Ramos (cell line): ENCODE measurements at regions not wholly inside any gene's neighbourhood (a gene's known extent, or its start where the extent isn't known, plus 50 kb on each side); places are given as distances from the start of the nearest gene placed in this dataset.

Experiments used
- in situ Hi-C: fragments of 300-500 bp; cut with MboI; formaldehyde crosslinking; loops from one replicate; pipeline ENCODE4 v1.14.3; 2022; ENCODE audit warnings: low sequenced_read_pairs; ENCODE audit not compliant: unreplicated experiment

DNA sequence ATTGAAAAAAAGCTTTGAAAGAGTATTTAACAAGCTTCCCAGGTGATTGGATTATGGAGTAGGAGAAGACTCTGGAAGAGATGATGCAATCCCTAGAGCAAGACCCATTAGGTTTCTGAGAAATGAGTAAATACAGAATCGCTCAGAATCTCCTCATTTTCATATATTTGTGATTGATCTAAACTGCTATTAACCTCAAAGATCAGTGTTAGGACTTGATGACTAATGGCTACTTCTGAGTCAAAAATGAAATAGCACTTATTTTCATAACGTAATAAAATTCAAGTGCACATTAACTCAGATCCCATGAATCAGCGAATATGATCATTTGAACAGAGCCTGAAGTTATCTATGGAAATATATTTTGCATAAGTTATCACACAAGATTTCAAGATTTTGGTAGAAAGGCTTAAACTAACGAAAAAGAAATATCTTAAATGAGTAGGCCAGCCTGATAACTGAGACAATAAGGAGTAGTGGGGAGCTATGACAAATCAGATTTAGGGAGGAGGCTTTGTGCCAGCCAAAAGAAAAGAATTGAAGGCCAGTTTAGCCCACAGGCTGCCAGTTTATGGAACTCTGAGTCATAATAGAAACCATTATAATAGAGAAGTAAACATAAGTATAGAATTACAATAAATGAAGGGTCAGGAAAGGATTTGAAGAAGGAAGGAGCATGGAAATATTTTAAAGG is 106.7 kb upstream of the OSMR start:
- in situ Hi-C loops, result no loop called here

DNA sequence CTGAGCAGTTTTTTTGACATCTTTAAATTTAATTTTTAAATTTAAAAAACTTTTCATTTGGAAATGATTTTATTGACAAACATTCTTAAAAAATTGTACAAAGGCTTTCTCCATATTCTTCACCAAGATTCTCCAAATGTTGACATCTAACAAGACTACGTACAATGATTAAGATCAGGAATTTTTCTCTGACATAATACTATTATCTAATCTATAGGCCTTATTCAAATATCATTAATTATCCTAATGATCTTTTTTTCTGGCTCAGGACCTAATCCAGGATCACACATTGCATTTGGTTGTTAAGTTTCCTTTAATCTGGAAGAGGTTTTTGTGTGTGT is 106.1 kb upstream of the OSMR start:
- in situ Hi-C loops, result no loop called here

DNA sequence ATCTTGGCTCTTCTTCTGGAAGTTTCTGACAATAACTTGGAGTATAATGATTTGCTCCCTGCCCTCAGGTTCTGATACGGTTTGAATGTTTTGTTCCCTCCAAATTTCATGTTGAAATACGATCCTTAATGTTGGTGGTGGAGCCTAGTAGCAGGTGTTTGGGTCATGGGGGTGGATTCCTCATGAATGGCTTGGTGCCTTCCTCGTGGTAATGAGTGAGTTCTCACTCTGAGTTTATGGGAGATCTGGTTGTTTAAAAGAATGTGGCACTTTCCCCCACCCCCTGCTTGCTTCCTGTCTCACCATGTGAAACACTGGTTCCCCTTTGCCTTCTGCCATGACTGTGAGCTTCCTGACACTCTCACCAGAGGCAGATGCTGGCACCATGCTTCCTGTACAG is 103.0 kb upstream of the OSMR start:
- in situ Hi-C loops, result no loop called here

DNA sequence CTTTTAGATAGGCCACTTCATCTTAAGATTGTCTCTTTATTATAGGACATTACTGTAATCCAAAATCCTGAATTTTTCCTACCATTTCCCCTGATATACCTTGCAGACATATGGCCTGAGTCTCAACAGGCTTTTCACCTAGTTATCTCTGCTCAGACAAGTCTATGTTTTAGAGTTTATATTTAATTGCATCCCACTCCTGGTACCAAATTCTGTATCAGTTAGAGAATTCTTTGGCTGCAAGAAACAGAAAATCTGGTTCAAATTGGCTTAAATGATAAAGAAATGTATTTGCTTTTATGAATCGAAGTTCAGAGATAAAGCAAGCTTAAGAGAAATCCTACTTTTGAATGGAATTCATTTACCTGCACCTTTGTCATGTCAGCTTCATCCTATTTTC is 102.2 kb upstream of the OSMR start:
- in situ Hi-C loops, result no loop called here

DNA sequence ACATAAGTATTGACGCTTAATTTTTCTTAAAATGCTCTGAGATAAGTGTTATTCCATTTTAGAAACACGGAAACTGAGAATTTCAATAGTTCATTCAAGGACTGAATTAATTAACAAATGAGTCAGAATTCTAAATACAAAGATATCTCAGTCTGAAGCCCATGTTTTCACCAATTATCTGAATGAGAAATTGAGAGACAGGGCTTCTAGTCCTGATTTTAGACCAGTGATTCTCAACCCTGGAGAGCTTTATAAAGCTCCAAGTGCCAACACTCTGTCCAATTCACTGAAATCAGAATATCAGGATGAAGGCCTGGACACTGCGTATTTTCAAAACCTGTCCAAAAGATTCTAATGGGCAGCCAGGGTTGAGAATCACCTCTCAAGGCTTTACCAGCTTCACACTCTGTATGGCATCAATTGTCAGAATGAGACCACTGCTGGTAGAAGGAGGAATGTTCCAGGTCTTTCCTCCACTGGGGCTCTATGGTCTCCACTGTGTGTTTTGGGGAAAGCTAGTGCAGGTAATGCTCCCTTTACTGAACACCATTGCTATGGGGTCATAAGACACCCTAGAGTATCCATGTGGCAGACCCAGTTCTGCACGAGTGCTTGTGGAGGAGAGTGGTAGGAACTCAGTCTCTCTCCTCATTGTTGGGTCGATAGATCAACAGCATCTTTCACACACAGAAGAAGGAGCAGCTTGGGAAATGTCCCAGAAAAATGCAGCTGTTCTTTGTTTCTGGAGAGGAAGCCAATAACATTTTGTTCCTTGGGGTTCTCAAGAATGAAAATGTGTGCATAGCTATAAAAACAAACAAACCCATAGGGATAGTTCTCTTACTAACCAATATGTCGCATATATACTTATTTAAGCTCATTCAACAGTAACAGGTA is 99.7 kb upstream of the OSMR start:
- in situ Hi-C loops, result no loop called here

DNA sequence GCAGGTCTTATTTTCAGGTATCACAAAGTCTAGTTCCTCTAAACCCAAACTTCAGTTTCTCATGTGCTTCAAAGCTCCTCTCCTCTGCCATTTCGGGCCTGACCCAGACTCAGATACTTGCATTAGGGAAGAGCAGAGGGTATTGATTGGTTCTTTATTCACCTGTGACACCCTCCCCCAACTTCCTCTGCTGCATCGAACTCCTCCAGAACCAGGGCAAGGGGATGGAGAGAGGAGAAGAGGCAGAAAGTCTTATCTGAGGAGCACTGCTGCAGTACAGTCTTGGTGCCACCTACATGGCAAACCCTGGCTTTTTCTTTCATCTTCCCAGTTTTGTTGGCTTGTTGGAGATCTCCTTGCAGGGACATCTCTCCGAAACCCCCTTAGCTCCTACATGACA is 96.0 kb upstream of the OSMR start:
- in situ Hi-C loops, result no loop called here

DNA sequence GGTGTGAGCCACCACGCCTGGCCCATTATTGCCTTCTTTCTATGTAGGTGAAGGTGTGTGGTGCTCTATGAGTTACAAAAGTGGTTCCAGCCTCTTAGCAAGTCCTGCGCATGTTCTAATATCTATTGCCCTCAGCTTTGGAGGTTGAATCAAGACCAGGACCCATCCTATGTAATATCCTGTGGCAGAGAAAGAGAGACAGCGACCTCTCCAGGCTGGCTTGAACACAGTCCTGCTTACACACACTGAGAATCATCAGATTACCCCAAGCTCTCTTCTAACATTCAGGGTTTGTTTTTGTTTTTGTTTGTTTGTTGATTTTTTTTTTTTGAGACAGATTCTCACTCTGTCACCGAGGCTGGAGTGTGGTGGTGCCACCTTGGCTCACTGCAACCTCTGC is 94.7 kb upstream of the OSMR start:
- in situ Hi-C loops, result no loop called here

DNA sequence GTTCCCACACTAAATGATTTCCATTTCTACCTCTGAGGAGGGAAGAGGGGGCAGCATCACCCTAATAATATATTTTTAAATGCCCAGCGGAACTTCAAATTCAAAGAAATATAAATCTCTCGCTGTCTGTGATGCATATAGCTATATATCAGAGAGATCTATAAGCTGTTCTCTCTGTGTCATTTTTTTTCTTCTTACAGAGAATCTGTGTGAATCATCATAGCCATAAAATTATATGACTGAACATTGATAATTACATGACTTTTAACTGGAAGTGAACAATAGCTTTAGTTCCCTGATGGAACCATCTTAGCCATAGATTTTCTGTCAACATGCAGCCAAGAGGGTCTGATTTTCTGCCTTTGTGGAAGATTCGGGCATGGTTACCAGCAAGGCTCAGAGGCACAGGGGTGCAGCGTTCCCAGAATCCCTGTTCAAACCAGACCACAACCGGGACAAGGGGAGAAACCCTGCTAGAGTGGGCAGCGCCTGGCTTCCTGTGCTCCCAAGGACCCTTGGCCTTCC is 93.7 kb upstream of the OSMR start:
- in situ Hi-C loops, result no loop called here

DNA sequence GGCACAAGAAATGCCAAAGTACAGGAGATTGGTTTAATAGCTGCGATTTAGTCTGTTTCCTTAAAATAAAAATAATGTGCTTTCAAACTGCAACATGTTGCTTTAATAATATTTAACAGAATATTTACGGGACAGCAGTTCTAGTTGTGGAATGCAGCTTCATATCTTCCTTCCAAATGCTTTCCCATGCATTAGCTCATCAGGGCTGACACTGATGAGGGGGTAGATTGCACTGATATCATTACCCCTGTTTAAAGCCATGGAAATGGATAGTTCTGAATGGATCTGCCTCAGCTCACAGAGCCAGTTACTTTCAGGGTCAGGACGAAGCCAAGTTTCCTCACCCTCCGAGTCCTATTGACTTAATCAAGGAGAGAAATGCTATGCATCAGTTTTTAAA is 93.2 kb upstream of the OSMR start:
- in situ Hi-C loops, result no loop called here

DNA sequence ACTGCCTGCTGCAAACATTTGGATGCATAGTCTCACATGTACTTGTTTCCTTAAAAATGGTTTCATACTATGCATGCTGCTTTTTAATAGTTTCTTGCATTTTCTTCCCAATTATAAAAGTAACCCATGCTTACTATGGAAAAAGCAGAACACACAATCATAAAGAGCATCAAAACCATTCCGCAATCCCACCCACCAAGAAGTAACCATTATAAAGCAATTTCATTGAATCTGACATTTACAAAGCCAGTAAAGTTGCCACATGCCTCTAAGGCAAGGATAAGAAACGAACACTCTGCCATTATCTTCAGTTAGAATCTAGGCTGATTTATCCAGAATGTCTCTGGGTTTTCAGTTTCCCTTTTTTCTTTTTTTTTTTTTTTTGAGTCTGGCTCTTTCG is 92.7 kb upstream of the OSMR start:
- in situ Hi-C loops, result no loop called here

DNA sequence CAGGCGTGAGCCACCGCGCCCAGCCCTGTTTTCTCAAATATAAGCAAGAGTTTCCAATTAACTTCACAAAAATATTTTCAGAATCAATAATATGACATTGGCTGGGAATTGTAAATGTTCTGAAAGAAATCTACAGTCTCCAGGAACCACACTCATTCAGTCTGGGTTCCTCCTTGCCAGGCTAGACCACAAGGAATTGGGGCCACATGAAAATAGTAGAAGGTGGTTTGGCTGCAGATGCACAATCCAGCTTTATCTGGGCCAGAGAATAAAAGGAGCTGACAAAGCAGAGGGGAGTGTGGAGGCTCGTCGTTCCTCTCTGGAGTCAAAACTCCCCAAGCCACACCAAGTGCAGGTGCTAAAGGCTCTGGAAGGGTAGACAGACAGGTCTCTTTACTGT is 92.0 kb upstream of the OSMR start:
- in situ Hi-C loops, result no loop called here

DNA sequence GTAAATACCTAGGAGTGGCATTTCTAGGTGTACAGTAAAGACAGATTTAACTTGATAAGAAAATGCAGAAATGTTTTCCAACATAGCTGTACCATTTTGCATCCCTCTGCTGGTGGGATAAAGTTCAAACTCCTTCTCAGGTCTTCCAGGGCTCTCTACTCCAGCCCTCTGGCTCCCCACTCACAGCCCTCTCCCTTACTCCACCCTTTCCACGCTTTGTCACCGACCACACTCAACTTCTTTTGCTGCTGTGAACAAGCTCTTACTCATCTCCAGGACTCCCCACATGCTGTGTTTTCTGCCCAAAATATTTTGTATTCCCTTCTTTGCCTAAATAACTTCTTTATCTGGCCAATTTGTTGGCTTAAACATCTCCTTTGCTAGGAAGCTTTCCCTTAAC is 90.6 kb upstream of the OSMR start:
- in situ Hi-C loops, result no loop called here

DNA sequence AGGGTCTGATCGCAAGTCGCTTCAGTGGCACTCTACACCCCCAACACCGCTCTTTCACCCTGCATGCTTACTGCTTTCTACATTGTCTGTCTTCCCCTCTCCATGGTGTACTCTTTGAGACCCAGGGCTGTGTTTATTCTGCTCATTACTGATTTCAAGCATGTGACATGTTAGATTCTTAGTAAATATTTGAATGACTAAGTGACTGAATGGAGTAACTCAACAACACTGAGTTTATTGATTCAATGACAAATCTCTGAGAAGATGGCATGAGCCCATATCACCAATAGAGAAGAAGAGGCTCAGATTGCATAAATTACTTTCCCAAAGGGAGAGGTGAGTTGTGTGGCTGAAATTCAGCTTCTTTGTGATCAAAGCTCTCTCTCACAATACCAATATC is 89.7 kb upstream of the OSMR start:
- in situ Hi-C loops, result no loop called here

DNA sequence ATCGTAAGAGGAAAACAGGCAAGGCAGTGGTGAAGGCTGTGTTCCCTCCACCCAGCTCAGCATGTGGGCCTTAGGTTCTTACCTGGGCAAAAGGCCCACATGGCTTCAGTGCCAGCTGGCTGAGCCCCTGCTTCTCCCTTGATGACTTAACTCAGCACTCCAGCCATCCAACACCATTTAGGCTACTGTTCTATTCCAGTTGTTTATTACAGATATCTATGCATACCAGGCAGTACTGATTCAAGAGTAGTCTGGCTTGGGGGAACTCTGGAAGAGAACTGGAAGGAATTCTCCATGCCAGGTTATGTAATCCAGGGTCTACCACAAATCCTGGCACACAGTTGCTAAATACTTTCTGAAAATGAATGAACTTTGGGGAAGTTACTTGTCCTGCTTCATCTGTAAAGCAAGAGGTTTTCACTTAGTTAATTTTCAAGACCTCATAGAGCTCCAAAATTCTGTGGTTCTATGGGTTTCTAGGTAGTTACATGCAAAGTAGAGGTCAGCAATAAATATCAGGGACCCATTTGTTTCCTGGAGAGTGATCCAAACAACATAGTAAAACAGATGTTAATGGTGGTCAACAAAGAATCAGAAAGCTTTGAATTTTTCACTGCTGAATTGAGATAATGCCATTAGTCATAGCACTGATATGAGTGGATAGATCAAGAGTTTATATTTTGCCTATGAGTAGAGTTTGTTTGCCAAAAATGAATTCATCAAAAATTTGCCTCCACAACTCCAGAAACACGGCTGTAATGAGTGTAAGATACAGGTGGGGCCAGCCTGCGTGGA is 88.2 kb upstream of the OSMR start:
- in situ Hi-C loops, result no loop called here

DNA sequence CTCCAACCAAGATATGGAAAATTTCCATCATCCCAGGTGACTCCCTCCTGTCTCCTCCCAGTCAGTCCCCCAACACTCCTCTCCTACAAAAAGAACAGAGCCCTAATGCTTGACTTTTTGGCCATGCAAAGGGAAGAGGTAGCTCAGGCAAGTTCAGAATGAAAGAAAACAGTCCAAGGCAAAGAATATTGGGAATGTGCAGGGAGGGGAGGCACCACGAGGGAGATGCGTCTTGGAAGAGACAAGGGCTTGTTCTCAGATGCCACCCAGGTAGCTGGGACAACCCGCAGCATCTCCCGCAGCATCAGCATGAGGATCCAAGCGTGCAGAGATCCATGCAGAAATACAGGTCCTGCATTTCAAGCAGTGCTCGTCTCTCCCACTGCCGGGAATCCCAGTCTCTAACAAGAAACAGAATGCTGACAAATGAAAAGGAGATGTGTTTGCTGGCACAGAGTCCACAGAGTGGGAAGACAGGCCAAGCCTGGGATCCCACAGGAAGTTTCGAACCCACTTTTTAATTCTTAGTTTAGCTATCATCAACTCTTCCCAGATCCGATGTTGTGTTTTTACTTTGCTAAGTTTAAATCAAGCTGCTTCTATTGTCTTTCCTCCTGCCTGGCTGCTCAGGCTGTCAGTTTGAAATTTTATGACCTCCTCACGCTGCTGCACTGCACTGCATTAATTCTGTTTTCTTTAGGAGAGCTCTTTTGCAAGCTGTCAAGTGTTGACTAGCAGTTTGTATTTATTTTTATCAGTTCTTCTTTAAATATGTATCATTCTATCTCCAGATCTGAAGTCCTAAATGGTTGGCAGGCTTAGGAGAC is 86.8 kb upstream of the OSMR start:
- in situ Hi-C loops, result no loop called here

DNA sequence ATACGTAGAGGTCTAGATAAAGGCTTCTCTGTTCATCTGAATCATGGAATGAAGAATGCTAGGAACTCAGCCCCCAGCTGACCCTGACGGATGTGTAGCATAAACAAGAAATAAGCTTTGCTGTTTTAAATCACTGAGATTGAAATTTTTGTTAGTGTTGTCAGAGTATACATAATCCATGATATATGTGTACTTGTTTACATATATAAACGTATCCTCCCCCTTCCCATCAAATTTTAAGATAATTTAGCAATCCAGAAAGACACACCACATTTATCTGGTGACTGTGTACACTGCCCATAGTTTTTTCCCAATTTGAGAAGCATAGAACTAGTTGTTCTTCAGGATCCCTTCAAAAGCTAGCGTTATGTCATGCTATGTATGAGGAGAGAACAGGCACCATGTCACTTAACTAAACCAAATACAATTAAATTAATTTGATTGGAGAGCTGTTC is 80.8 kb upstream of the OSMR start:
- in situ Hi-C loops, result no loop called here

DNA sequence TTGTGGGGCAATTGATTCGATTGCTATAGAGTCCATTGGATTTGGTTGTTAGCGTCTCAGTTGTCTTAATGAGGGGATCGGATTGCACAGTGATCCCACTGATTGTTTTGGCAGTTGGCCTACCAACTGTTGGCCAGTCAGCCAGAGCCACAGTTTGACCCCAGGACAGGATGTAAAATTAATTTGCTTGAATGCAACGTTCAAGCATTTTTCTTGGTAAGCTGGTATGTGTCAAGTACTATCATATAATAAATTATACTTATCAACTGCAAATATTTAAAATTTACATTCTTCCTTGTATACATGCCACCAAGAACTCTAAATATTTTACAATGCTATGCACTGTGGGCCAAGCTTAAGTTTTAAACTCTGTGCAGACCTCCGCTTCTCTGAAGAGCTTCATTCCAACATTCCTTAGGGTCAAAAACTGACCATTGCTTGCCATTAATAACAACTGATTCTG is 80.4 kb upstream of the OSMR start:
- in situ Hi-C loops, result no loop called here

DNA sequence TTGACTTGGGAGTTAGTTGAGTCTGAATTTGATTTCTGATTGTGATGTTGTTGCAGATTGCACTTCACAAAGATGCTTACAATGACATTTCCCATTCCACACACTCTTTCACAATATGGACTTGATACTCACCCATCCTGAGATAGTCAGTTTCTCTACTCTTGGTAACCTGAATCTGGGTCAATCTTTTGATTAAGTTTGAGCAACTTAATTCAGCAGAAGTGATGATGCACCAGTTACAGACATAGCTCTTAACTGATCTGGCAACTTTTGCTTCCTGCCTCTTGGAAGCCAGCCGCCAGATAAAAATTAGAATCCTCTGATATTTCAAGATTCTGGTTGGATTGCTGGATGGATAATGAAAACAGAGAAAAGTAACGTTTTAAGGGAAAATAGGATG is 79.7 kb upstream of the OSMR start:
- in situ Hi-C loops, result no loop called here

DNA sequence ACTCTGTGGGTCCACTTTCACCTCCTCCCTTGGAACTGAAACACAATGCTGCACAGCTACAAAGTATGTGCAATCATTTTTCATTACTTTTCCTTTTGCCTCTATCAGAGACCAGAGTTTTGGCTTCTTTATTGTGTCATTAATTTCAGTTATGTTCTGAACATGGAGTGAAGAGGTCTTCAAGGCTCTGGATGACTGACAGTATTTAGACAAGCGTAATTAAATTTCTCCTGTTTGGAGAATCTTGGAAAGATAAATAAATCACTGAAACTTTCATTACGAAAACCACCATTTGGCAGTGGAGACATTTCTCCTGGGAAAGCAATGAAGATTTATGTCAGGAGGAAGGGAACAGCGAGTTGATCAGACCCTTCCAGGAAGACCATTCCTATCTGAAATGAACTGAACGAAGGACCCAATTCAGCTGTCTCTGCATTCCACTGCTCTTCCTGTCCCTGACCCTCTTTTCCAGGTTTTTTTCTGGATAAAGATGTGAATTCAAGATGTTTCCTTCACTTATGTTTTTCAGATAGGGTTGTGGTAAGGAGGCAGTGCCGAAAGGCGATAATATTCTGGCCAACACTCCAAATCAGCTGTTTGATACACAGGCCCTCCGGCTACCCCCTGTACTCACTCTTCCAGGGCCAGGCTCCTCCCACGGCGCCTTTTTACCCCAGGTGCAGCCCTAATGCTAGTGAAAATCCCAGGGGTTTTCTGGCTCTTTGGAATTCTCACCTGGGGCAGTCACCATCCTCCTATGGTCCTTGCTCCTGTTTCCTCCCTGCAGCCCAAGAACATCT is 77.2 kb upstream of the OSMR start:
- in situ Hi-C loops, result no loop called here
